Coronary artery (tissue), 2 donors: ENCODE measurements at regions not wholly inside any gene's neighbourhood (a gene's known extent, or its start where the extent isn't known, plus 50 kb on each side); places are given as distances from the start of the nearest gene placed in this dataset.
"Not testable (repeated sequence)": the region's sequence is repeated elsewhere in the genome, so short reads cannot be mapped to it uniquely, and the experiment has no call there.

Source experiments
- DNase-seq: peaks from one replicate; pipeline ENCODE4 v3.0.0-alpha.2; 2017; ENCODE audit warnings: low spot score
- H3K27ac ChIP-seq, 2 donors: fragments of 200-600 bp; sonication (generic); one replicate each; pipeline ENCODE4 v1.5.1; 2016 to 2019
- H3K4me3 ChIP-seq: fragments of 200-600 bp; sonication (generic); 2 replicates; pipeline ENCODE4 v1.5.1; 2016; ENCODE audit warnings: mild to moderate bottlenecking, moderate library complexity
- CTCF ChIP-seq: fragments of 200-600 bp; sonication (generic); IDR thresholded peaks from one replicate; pipeline ENCODE4 v1.5.1; 2019; ENCODE audit warnings: antibody characterized with exemption

- no peak for DNase-seq
- no peak for TF ChIP-seq CTCF
- H3K4me3 ChIP-seq = no peak overlapping the region
- no peak overlapping the region for H3K27ac ChIP-seq
These were observed 444.7 kb upstream of the TENM3 start for GRCh38 chr4:181798536-181798935.

GRCh38 chr4:181799561-181800069, 443.6 kb upstream of the TENM3 start:
- no peak for DNase-seq
- no peak for TF ChIP-seq CTCF
- no peak overlapping the region for H3K27ac ChIP-seq
- H3K4me3 ChIP-seq = no peak overlapping the region

- H3K4me3 ChIP-seq = no peak overlapping the region
- DNase-seq = no peak
- H3K27ac ChIP-seq = no peak overlapping the region
- no peak for TF ChIP-seq CTCF
These were observed 441.0 kb upstream of the TENM3 start for GRCh38 chr4:181802207-181802606.

- no peak for TF ChIP-seq CTCF
- Histone ChIP-seq H3K27ac (no peak overlapping the region), H3K4me3 (no peak overlapping the region)
- DNase-seq = no peak
These were observed 435.4 kb upstream of the TENM3 start for GRCh38 chr4:181807771-181808170.

- Histone ChIP-seq H3K27ac (no peak overlapping the region), H3K4me3 (no peak overlapping the region)
- DNase-seq = no peak
- no peak for TF ChIP-seq CTCF
These were observed 432.5 kb upstream of the TENM3 start for GRCh38 chr4:181810711-181811110.

GRCh38 chr4:181811550-181811949, 431.7 kb upstream of the TENM3 start:
- not testable (repeated sequence) for H3K4me3 ChIP-seq, DNase-seq, H3K27ac ChIP-seq

- H3K4me3 ChIP-seq = no peak overlapping the region
- no peak overlapping the region for H3K27ac ChIP-seq
- DNase-seq = no peak
- no peak for TF ChIP-seq CTCF
These were observed 423.3 kb upstream of the TENM3 start for GRCh38 chr4:181819946-181820345.

- TF ChIP-seq CTCF = no peak
- DNase-seq = no peak
- H3K4me3 ChIP-seq = no peak overlapping the region
- no peak overlapping the region for H3K27ac ChIP-seq
These were observed 422.6 kb upstream of the TENM3 start for GRCh38 chr4:181820553-181820952.
